ENCODE measurements at regions not wholly inside any gene's neighbourhood (a gene's known extent, or its start where the extent isn't known, plus 50 kb on each side); places are given as distances from the start of the nearest gene placed in this dataset.
"Not testable (repeated sequence)": the region's sequence is repeated elsewhere in the genome, so short reads cannot be mapped to it uniquely, and the experiment has no call there.

- ATAC-seq (no peak), DNase-seq (no peak)
- intact Hi-C loops (cut with DNase I) = no loop called here
- Histone ChIP-seq H3K4me1 (no peaks in the 10 kb centered on the region), H3K36me3 (no peaks in the 10 kb centered on the region), H3K27ac (no peak overlapping the region), H3K27me3 (no peaks in the 10 kb centered on the region), H3K9me3 (peaks cover 0 to 68% of the 10 kb centered on the region in 2 donors), H3K4me3 (no peak overlapping the region)
- no peak for TF ChIP-seq CTCF (IDR thresholded peaks at IDR 0.05)
These were observed 410.5 kb upstream of the CNTNAP5 start for GRCh38 chr2:123614596-123614995.

DNA sequence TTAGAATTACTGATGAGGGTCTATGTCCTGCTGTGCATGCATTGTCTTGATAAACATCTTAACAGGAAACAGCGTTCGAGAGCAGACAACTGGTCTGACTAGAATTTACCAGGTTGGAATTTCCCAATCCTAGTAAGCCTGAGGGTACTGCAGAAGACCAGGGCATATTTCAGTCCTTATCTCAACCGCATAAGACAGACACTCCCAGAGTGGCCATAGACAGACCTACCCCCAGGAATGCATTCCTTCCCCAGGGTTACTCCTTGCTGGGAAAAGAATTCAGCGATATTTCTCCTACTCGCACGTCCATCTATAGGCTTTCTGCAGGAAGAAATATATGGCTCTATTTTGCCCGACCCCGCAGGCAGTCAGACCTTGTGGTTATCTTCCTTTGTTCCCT lies 406.4 kb upstream of the CNTNAP5 start:
- intact Hi-C loops (cut with DNase I); H3K36me3 ChIP-seq; DNase-seq; H3K4me1 ChIP-seq; H3K27me3 ChIP-seq; ATAC-seq; H3K27ac ChIP-seq; H3K4me3 ChIP-seq: not testable (repeated sequence)
- peaks cover 0 to 47% of the 10 kb centered on the region in 2 donors for H3K9me3 ChIP-seq

DNA sequence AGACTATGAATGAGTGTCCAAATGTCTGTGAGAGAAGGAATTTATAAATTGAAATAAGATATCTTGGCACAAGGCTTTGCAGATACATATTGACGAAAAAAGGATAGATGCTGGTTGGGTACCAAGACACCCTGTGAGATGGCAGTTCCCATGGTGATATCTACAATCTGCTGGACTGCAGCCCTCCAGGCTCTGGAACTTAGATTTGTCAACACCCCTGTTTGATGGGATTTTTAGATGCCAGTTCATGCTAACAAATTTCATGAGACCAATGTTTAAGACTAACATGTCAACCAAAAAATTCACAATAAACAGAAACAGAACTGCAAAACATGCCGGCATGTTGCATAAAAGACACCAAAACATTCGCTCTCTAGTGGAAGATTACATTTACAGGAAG lies 400.3 kb upstream of the CNTNAP5 start:
- no peaks in the 10 kb centered on the region for H3K36me3 ChIP-seq
- intact Hi-C loops (cut with DNase I) = no loop called here

DNA sequence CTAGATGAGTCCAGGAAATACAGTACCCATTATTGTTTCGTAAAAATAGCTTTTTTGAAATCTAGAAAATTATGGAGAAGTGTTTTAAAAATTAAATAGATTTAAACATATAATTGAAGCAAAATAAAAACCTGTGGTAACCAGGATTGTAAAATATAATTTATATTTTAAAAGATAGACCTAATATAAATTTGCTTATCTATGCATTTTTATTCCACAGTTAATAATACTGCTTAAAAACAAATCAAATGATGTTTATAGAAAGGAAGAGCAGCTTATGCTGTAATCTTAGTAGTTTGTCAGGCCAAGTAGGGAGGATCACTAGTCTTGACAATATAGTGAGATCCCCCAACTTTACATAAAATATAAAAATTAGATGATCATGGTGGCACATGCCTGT lies 388.9 kb upstream of the CNTNAP5 start:
- peaks cover 0 to 2% of the 10 kb centered on the region in 2 donors for H3K9me3 ChIP-seq
- no peak for DNase-seq
- no peak for TF ChIP-seq CTCF (IDR thresholded peaks at IDR 0.05)
- H3K4me3 ChIP-seq = no peak overlapping the region
- no peaks in the 10 kb centered on the region for H3K27me3 ChIP-seq
- no peaks in the 10 kb centered on the region for H3K36me3 ChIP-seq
- no peak overlapping the region for H3K27ac ChIP-seq
- intact Hi-C loops (cut with DNase I) = no loop called here
- no peak for ATAC-seq
- H3K4me1 ChIP-seq = no peaks in the 10 kb centered on the region

More for the DNA sequence above, 400.3 kb upstream of the CNTNAP5 start:
- no peak overlapping the region for H3K4me3 ChIP-seq
- no peak overlapping the region for H3K27ac ChIP-seq
- TF ChIP-seq CTCF (IDR thresholded peaks at IDR 0.05) = no peak
- no peaks in the 10 kb centered on the region for H3K4me1 ChIP-seq
- H3K9me3 ChIP-seq = peaks cover 0 to 4% of the 10 kb centered on the region in 2 donors
- DNase-seq (no peak), ATAC-seq (no peak)
- H3K27me3 ChIP-seq = no peaks in the 10 kb centered on the region

DNA sequence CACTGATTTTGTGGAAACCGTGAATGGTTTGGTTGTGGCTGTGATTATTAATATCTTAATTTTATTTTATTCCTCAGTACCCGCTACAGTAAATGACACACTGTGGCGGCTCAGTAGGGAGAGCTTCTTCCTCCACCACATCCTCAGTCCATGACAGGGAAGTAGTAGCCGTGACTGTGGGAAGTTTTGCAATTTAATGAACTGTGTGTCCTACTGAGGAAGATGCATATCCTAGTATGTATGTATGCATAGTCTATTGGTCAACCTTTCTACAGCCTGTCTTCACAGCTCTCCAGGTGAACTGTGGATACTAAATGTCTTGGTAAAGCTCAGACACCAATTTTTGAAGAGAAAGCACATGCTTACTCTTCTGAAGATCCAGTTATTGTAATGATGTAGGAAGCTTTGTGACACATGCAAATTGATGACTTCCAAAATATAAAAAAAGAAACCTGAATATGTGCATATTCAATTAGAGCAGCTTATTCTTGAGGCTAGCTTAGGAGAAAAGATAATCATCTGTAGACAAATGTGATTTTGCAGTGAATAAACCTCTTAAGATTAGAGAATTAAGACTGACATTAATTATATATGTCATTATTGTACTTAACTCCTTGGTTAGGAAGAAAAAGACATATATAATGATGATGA lies 384.3 kb upstream of the CNTNAP5 start:
- no peak for TF ChIP-seq CTCF (IDR thresholded peaks at IDR 0.05)
- Histone ChIP-seq H3K27me3 (no peaks in the 10 kb centered on the region), H3K27ac (no peak overlapping the region), H3K36me3 (no peaks in the 10 kb centered on the region), H3K4me3 (no peak overlapping the region), H3K4me1 (no peaks in the 10 kb centered on the region), H3K9me3 (no peaks in the 10 kb centered on the region)
- no peak for ATAC-seq
- intact Hi-C loops (cut with DNase I) = no loop called here
- no peak for DNase-seq

DNA sequence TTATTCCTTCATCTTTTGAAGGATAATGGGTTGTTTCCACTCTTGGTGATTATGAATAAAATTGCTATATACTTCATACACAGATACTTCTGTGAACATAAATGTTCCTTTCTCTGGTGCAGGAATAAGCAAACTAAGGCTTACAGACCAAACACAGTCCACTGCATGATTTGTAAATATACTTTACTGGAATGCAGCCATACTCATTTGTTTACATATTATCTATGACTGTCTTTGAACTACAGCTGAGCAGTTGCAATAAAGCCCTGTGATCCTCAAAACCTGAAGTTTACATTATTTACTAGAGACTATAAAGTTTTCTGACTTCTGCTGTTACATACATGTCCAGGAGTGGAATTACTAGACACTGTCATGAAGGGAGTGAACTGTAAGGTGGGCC lies 381.0 kb upstream of the CNTNAP5 start:
- no peak for ATAC-seq
- no peak for DNase-seq

More for the DNA sequence above, 381.0 kb upstream of the CNTNAP5 start:
- no peak overlapping the region for H3K4me3 ChIP-seq
- no peak overlapping the region for H3K27ac ChIP-seq
- no peaks in the 10 kb centered on the region for H3K9me3 ChIP-seq
- no peak for TF ChIP-seq CTCF (IDR thresholded peaks at IDR 0.05)
- H3K36me3 ChIP-seq = no peaks in the 10 kb centered on the region
- no peaks in the 10 kb centered on the region for H3K27me3 ChIP-seq
- no peaks in the 10 kb centered on the region for H3K4me1 ChIP-seq
- intact Hi-C loops (cut with DNase I) = no loop called here

Measured in left lung (tissue), 4 donors.